ENCODE measurements at regions not wholly inside any gene's neighbourhood (a gene's known extent, or its start where the extent isn't known, plus 50 kb on each side); places are given as distances from the start of the nearest gene placed in this dataset.

GRCh38 chr3:176914764-176915163, 282.5 kb downstream of the TBL1XR1 start (continued):
- TF ChIP-seq ZNF175 (CRISPR knock-in tag; IDR thresholded peaks at IDR 0.05; ENCODE audit: low read depth) (no peak), HMG20A (CRISPR knock-in tag; conservative IDR thresholded peaks at IDR 0.05) (no peak), FOS (IDR thresholded peaks at IDR 0.05; ENCODE audit: extremely low read depth, insufficient read length) (no peak), GABPB1 (CRISPR knock-in tag; IDR thresholded peaks at IDR 0.05) (no peak), YY1 (IDR thresholded peaks at IDR 0.05; ENCODE audit: borderline replicate concordance in 1 of 3, control insufficient read depth in 1 of 3, extremely low read depth in 1 of 3, insufficient read depth in 3 of 3, insufficient read length in 1 of 3, insufficient replicate concordance in 2 of 3, low read depth in 1 of 3, low read length in 2 of 3) (no peak)

DNA sequence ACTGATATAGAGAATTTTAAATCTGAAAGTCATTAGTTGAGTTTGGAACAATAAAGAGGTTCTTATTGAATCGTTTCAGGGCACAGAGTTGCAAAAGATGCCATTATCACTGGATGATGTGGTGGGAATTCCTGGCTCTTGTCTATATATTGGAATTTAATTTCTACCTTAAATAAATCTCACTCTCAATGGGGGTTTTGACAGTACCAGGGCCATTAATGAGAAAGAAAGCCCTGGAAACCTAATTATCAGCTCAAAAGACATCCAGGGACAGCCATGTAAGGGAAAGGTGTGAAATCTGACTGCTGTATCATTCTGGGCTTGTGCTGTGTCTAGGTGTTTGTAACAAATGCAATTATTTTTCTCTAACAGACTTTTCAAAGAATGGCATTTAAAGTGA, 285.7 kb downstream of the TBL1XR1 start:
- Histone ChIP-seq H3K27me3 (ENCODE audit: control insufficient read depth in 2 of 2, insufficient read depth in 2 of 2, low read length in 2 of 2) (peaks cover 2 to 4% of the 10 kb centered on the region in 2 experiments; a peak in 1 of 5 replicates), H3K9ac (ENCODE audit: insufficient read depth in 1 of 2, low read depth in 2 of 2, low read length in 2 of 2) (no peak overlapping the region), H3K36me3 (ENCODE audit: control insufficient read depth, insufficient read depth, low read length) (no peaks in the 10 kb centered on the region), H3K79me2 (ENCODE audit: control insufficient read depth, insufficient read depth, low read length) (no peaks in the 10 kb centered on the region), H3K4me2 (ENCODE audit: insufficient read depth, low read length) (no peak overlapping the region), H3K9me3 (replicated peaks; ENCODE audit: control insufficient read depth, insufficient read depth, low read depth, low read length) (no peaks in the 10 kb centered on the region), H3K4me1 (replicated peaks in 1 of 2; ENCODE audit: control insufficient read depth in 2 of 2, insufficient read depth in 2 of 2, low read length in 2 of 2) (no peaks in the 10 kb centered on the region), H2AFZ (ENCODE audit: low read depth, low read length) (no peak overlapping the region), H3K9me1 (ENCODE audit: control insufficient read depth, insufficient read depth, low read length) (no peaks in the 10 kb centered on the region), H4K20me1 (replicated peaks; ENCODE audit: control insufficient read depth, insufficient read depth, low read length) (no peaks in the 10 kb centered on the region), H3K4me3 (no peak overlapping the region), H3K27ac (ENCODE audit: extremely low read depth, low read depth, low read length) (no peak overlapping the region)
- intact Hi-C loops (cut with micrococcal nuclease) = no loop called here
- BruUV-seq (replicated peaks) = no TSS peak
- ChIA-PET CTCF (ENCODE audit: low intra/inter-chr PET ratio) (no interaction called here), POLR2A (no interaction called here)
- 0% methylated on average over 1 of the region's 1 CpG for WGBS (ENCODE audit: insufficient coverage, low coverage, missing lambda C conversion rate)
- TF ChIP-seq ARID1B (IDR thresholded peaks at IDR 0.05) (no peak), ZNF778 (CRISPR knock-in tag; IDR thresholded peaks at IDR 0.05) (no peak), ZFX (CRISPR knock-in tag; IDR thresholded peaks at IDR 0.05) (no peak), ZNF184 (CRISPR knock-in tag; IDR thresholded peaks at IDR 0.05) (no peak), TBL1XR1 (IDR thresholded peaks at IDR 0.05; ENCODE audit: low read length in 2 of 2) (no peak), EWSR1 (IDR thresholded peaks at IDR 0.05; ENCODE audit: borderline replicate concordance, low read depth, partially characterized antibody) (no peak), KAT2B (IDR thresholded peaks at IDR 0.05; ENCODE audit: low read depth, low read length) (no peak), HIVEP1 (CRISPR knock-in tag; IDR thresholded peaks at IDR 0.05) (no peak), SAP30 (IDR thresholded peaks at IDR 0.05; ENCODE audit: borderline replicate concordance, insufficient read depth, low read depth, low read length, poor library complexity, severe bottlenecking) (no peak), ZNF280B (CRISPR knock-in tag; IDR thresholded peaks at IDR 0.05) (no peak)
- TF ChIP-seq, protein P1, sequence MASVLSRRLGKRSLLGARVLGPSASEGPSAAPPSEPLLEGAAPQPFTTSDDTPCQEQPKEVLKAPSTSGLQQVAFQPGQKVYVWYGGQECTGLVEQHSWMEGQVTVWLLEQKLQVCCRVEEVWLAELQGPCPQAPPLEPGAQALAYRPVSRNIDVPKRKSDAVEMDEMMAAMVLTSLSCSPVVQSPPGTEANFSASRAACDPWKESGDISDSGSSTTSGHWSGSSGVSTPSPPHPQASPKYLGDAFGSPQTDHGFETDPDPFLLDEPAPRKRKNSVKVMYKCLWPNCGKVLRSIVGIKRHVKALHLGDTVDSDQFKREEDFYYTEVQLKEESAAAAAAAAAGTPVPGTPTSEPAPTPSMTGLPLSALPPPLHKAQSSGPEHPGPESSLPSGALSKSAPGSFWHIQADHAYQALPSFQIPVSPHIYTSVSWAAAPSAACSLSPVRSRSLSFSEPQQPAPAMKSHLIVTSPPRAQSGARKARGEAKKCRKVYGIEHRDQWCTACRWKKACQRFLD (CRISPR knock-in tag; IDR thresholded peaks at IDR 0.05) = no peak
- in situ Hi-C loops (cut with MboI) = no loop called here
- FAIRE-seq (no peak), ATAC-seq (no peak), DNase-seq (ENCODE audit: extremely low read depth in 1 of 4, low spot score in 3 of 4) (no peak)

All from K562 (cell line).